GM23338 (cell line): ENCODE measurements at regions not wholly inside any gene's neighbourhood (a gene's known extent, or its start where the extent isn't known, plus 50 kb on each side); places are given as distances from the start of the nearest gene placed in this dataset.

Experiments used
- ATAC-seq: fragments of 200-7000 bp; cut with Tn5 transposase; 3 replicates; pipeline ENCODE4 v1.9.1; 2020
- DNase-seq: peaks from one replicate; pipeline ENCODE4 v3.0.0-alpha.2; 2015; ENCODE audit warnings: low spot score
- H2AFZ ChIP-seq: fragments of 200-600 bp; sonication (generic); 2 replicates; pipeline ENCODE4 v1.8.0; 2016; ENCODE audit warnings: antibody characterized with exemption, mild to moderate bottlenecking, moderate library complexity
- H3F3A ChIP-seq: fragments of 200-600 bp; sonication (generic); replicated peaks from 2 replicates; pipeline ENCODE4 v1.8.0; 2017; ENCODE audit warnings: antibody characterized with exemption, mixed run types, low read depth
- H3K27ac ChIP-seq: fragments of 200-600 bp; sonication (generic); 2 replicates; pipeline ENCODE4 v1.6.1; 2016; ENCODE audit warnings: low read depth
- H3K27me3 ChIP-seq: fragments of 200-600 bp; sonication (generic); 2 replicates; pipeline ENCODE4 v1.8.0; 2016; ENCODE audit warnings: mild to moderate bottlenecking, mixed run types, moderate library complexity; ENCODE audit not compliant: insufficient read depth
- H3K36me3 ChIP-seq: fragments of 200-600 bp; sonication (generic); 2 replicates; pipeline ENCODE4 v1.8.0; 2016; ENCODE audit warnings: mild to moderate bottlenecking; ENCODE audit not compliant: insufficient read depth
- H3K4me1 ChIP-seq: fragments of 200-600 bp; sonication (generic); 2 replicates; pipeline ENCODE4 v1.8.0; 2016; ENCODE audit warnings: mild to moderate bottlenecking, moderate library complexity; ENCODE audit not compliant: insufficient read depth
- H3K4me2 ChIP-seq: fragments of 200-600 bp; sonication (generic); 2 replicates; pipeline ENCODE4 v1.7.1; 2017; ENCODE audit warnings: mixed run types
- H3K4me3 ChIP-seq: fragments of 200-600 bp; sonication (generic); 2 replicates; pipeline ENCODE4 v1.6.1; 2016; ENCODE audit warnings: mixed run types
- H3K79me2 ChIP-seq: fragments of 200-600 bp; sonication (generic); replicated peaks from 2 replicates; pipeline ENCODE4 v1.8.0; 2017; ENCODE audit warnings: mild to moderate bottlenecking; ENCODE audit not compliant: insufficient read depth
- H3K9me2 ChIP-seq: fragments of 200-600 bp; sonication (generic); 2 replicates; pipeline ENCODE4 v1.8.0; 2017; ENCODE audit not compliant: insufficient read depth
- H4K20me1 ChIP-seq: fragments of 200-600 bp; sonication (generic); replicated peaks from 2 replicates; pipeline ENCODE4 v1.8.0; 2017; ENCODE audit warnings: mild to moderate bottlenecking; ENCODE audit not compliant: insufficient read depth
- H3K27ac Mint-ChIP-seq: 2 replicates; pipeline ENCODE4 v1.8.0; 2020; ENCODE audit warnings: inconsistent platforms, mild to moderate bottlenecking, moderate library complexity, mixed read lengths
- H3K27me3 Mint-ChIP-seq: 3 replicates; pipeline ENCODE4 v1.8.0; 2022; ENCODE audit warnings: low read depth, mild to moderate bottlenecking, moderate library complexity, mixed read lengths, inconsistent platforms; ENCODE audit not compliant: insufficient read depth, poor library complexity
- H3K36me3 Mint-ChIP-seq: 3 replicates; pipeline ENCODE4 v1.8.0; 2021; ENCODE audit warnings: low read depth, mild to moderate bottlenecking, inconsistent platforms, moderate library complexity, mixed read lengths
- H3K4me1 Mint-ChIP-seq: 3 replicates; pipeline ENCODE4 v1.8.0; 2020; ENCODE audit warnings: mild to moderate bottlenecking, inconsistent platforms, mixed read lengths
- H3K4me3 Mint-ChIP-seq: 3 replicates; pipeline ENCODE4 v1.8.0; 2021; ENCODE audit warnings: moderate library complexity, mild to moderate bottlenecking, inconsistent platforms, mixed read lengths
- H3K9me3 Mint-ChIP-seq: 3 replicates; pipeline ENCODE4 v1.8.0; 2020; ENCODE audit warnings: moderate library complexity, mild to moderate bottlenecking, inconsistent platforms, mixed read lengths
- CREB1 ChIP-seq: fragments of 250-450 bp; sonication (Bioruptor Pico); IDR thresholded peaks from 2 replicates; pipeline ENCODE4 v1.5.0; 2020; ENCODE audit warnings: low read depth, mild to moderate bottlenecking, moderate library complexity
- EZH2 ChIP-seq: fragments of 200-600 bp; sonication (generic); IDR thresholded peaks from one replicate; pipeline ENCODE4 v1.8.0; 2017; ENCODE audit warnings: antibody characterized with exemption, mild to moderate bottlenecking, low read depth; ENCODE audit not compliant: unreplicated experiment
- JUNB ChIP-seq: IDR thresholded peaks from one replicate; pipeline ENCODE4 v1.6.1; 2016; ENCODE audit warnings: antibody characterized with exemption; ENCODE audit not compliant: unreplicated experiment
- POLR2AphosphoS5 ChIP-seq: IDR thresholded peaks from 2 replicates; pipeline ENCODE4 v1.6.1; 2016; ENCODE audit warnings: antibody characterized with exemption, low read depth
- STAT1 ChIP-seq: IDR thresholded peaks from one replicate; pipeline ENCODE4 v1.6.1; 2016; ENCODE audit warnings: antibody characterized with exemption; ENCODE audit not compliant: unreplicated experiment
- ZNF114 ChIP-seq: fragments of 250-450 bp; sonication (Bioruptor Pico); IDR thresholded peaks from 2 replicates; pipeline ENCODE4 v1.5.0; 2020; ENCODE audit warnings: mild to moderate bottlenecking, moderate library complexity
- ZNF331 ChIP-seq: fragments of 250-450 bp; sonication (Bioruptor Pico); IDR thresholded peaks from 2 replicates; pipeline ENCODE4 v1.5.0; 2020; ENCODE audit warnings: low read depth, mild to moderate bottlenecking, moderate library complexity
- TF ChIP-seq, protein P1 (sequence below), 2 experiments: fragments of 200-600 bp in 1 of 2; sonication (generic) in 1 of 2; conservative IDR thresholded peaks; 2 replicates each; pipeline versions ENCODE4 v1.5.1 to v1.6.1; 2016 to 2017; ENCODE audit warnings: antibody characterized with exemption in 2 of 2, low read depth in 2 of 2, mild to moderate bottlenecking in 2 of 2, moderate library complexity in 1 of 2
- TF ChIP-seq, protein P2 (sequence below): fragments of 250-450 bp; sonication (Bioruptor Pico); IDR thresholded peaks from 2 replicates; pipeline ENCODE4 v1.5.0; 2020; ENCODE audit warnings: mild to moderate bottlenecking, moderate library complexity
- TF ChIP-seq, protein P3 (sequence below): IDR thresholded peaks from 2 replicates; pipeline ENCODE4 v1.6.1; 2016; ENCODE audit warnings: antibody characterized with exemption

DNA sequence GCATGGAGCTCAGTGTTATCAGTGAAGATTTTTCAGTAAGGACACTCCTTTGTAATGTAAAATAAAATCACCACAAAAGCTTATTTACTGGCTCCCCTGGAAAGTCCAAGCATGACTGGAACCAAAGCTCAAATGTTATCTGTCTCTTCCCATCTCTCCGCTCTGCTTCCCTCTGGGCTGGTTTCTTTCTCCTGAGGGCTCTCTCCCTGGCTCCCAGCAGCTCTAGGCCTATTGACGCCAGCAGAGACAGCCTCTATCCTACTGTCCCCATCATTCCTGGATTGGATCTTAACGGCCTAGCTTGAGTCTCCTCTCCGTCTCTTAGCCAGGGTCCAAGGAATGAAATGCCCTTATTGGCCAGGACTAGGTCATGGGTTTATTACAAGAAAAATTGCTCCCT is 86.1 kb downstream of the TMEM167A start:
- Mint-ChIP-seq H3K27ac (no peak overlapping the region), H3K36me3 (no peaks in the 10 kb centered on the region), H3K4me3 (no peak overlapping the region), H3K4me1 (peaks cover 8% of the 10 kb centered on the region; the same call in 2 of the 3 replicates), H3K27me3 (peaks cover 2% of the 10 kb centered on the region), H3K9me3 (no peaks in the 10 kb centered on the region)
- H2AFZ ChIP-seq, result peak overlapping the region; percentile 77
- no peak overlapping the region for H3K4me3 ChIP-seq
- DNase-seq (no peak), ATAC-seq (peak; percentile 49)
- TF ChIP-seq JUNB (no peak), STAT1 (no peak), POLR2AphosphoS5 (no peak), ZNF114 (CRISPR knock-in tag) (no peak), CREB1 (CRISPR knock-in tag) (no peak), EZH2 (no peak)
- no peaks in the 10 kb centered on the region for H3F3A ChIP-seq
- H3K4me1 ChIP-seq, result peaks cover 9% of the 10 kb centered on the region
- H3K36me3 ChIP-seq, result no peaks in the 10 kb centered on the region
- H3K79me2 ChIP-seq, result no peaks in the 10 kb centered on the region
- no peak overlapping the region for H3K4me2 ChIP-seq
- H4K20me1 ChIP-seq, result no peaks in the 10 kb centered on the region
- no peaks in the 10 kb centered on the region for H3K27me3 ChIP-seq
- no peak overlapping the region for H3K27ac ChIP-seq
- H3K9me2 ChIP-seq, result peaks cover 9% of the 10 kb centered on the region; the same call in 1 of the 2 replicates

DNA sequence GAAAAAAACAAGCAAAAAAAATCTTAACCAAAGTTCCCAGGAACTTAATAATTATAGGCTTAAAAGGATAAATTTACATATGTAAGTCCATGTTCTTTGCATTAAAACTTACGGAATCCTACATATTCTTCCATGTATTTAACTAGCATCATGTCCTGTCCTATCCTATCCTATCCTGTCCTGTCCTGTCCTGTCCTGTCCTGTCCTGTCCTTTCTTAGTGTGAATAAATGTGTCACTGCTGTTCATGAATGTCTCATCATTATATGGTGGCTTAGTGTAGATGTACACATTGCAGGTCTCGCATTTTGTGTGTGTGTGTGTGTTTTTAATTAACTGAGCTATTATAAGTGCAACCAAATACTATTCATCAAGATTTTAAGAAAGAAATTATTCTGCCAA is 90.0 kb downstream of the TMEM167A start:
- DNase-seq (no peak), ATAC-seq (no peak)
- Mint-ChIP-seq H3K4me3 (no peak overlapping the region), H3K27me3 (peaks cover 2% of the 10 kb centered on the region), H3K9me3 (no peaks in the 10 kb centered on the region), H3K4me1 (peaks cover 28% of the 10 kb centered on the region), H3K27ac (no peak overlapping the region), H3K36me3 (no peaks in the 10 kb centered on the region)
- Histone ChIP-seq H3K27ac (no peak overlapping the region), H3K4me2 (no peak overlapping the region), H3K79me2 (no peaks in the 10 kb centered on the region), H3K27me3 (no peaks in the 10 kb centered on the region), H3K4me1 (peaks cover 32% of the 10 kb centered on the region), H4K20me1 (no peaks in the 10 kb centered on the region), H3K9me2 (peaks cover 4% of the 10 kb centered on the region; the same call in 1 of the 2 replicates), H2AFZ (no peak overlapping the region), H3K4me3 (no peak overlapping the region), H3K36me3 (no peaks in the 10 kb centered on the region), H3F3A (no peaks in the 10 kb centered on the region)
- TF ChIP-seq STAT1 (no peak), EZH2 (no peak), JUNB (no peak), ZNF331 (CRISPR knock-in tag) (no peak), CREB1 (CRISPR knock-in tag) (no peak), ZNF114 (CRISPR knock-in tag) (no peak)
- TF ChIP-seq, protein P1, sequence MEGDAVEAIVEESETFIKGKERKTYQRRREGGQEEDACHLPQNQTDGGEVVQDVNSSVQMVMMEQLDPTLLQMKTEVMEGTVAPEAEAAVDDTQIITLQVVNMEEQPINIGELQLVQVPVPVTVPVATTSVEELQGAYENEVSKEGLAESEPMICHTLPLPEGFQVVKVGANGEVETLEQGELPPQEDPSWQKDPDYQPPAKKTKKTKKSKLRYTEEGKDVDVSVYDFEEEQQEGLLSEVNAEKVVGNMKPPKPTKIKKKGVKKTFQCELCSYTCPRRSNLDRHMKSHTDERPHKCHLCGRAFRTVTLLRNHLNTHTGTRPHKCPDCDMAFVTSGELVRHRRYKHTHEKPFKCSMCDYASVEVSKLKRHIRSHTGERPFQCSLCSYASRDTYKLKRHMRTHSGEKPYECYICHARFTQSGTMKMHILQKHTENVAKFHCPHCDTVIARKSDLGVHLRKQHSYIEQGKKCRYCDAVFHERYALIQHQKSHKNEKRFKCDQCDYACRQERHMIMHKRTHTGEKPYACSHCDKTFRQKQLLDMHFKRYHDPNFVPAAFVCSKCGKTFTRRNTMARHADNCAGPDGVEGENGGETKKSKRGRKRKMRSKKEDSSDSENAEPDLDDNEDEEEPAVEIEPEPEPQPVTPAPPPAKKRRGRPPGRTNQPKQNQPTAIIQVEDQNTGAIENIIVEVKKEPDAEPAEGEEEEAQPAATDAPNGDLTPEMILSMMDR (conservative IDR thresholded peaks at IDR 0.05; ENCODE audit: low read depth in 2 of 2), result no peak
- TF ChIP-seq, protein P2, sequence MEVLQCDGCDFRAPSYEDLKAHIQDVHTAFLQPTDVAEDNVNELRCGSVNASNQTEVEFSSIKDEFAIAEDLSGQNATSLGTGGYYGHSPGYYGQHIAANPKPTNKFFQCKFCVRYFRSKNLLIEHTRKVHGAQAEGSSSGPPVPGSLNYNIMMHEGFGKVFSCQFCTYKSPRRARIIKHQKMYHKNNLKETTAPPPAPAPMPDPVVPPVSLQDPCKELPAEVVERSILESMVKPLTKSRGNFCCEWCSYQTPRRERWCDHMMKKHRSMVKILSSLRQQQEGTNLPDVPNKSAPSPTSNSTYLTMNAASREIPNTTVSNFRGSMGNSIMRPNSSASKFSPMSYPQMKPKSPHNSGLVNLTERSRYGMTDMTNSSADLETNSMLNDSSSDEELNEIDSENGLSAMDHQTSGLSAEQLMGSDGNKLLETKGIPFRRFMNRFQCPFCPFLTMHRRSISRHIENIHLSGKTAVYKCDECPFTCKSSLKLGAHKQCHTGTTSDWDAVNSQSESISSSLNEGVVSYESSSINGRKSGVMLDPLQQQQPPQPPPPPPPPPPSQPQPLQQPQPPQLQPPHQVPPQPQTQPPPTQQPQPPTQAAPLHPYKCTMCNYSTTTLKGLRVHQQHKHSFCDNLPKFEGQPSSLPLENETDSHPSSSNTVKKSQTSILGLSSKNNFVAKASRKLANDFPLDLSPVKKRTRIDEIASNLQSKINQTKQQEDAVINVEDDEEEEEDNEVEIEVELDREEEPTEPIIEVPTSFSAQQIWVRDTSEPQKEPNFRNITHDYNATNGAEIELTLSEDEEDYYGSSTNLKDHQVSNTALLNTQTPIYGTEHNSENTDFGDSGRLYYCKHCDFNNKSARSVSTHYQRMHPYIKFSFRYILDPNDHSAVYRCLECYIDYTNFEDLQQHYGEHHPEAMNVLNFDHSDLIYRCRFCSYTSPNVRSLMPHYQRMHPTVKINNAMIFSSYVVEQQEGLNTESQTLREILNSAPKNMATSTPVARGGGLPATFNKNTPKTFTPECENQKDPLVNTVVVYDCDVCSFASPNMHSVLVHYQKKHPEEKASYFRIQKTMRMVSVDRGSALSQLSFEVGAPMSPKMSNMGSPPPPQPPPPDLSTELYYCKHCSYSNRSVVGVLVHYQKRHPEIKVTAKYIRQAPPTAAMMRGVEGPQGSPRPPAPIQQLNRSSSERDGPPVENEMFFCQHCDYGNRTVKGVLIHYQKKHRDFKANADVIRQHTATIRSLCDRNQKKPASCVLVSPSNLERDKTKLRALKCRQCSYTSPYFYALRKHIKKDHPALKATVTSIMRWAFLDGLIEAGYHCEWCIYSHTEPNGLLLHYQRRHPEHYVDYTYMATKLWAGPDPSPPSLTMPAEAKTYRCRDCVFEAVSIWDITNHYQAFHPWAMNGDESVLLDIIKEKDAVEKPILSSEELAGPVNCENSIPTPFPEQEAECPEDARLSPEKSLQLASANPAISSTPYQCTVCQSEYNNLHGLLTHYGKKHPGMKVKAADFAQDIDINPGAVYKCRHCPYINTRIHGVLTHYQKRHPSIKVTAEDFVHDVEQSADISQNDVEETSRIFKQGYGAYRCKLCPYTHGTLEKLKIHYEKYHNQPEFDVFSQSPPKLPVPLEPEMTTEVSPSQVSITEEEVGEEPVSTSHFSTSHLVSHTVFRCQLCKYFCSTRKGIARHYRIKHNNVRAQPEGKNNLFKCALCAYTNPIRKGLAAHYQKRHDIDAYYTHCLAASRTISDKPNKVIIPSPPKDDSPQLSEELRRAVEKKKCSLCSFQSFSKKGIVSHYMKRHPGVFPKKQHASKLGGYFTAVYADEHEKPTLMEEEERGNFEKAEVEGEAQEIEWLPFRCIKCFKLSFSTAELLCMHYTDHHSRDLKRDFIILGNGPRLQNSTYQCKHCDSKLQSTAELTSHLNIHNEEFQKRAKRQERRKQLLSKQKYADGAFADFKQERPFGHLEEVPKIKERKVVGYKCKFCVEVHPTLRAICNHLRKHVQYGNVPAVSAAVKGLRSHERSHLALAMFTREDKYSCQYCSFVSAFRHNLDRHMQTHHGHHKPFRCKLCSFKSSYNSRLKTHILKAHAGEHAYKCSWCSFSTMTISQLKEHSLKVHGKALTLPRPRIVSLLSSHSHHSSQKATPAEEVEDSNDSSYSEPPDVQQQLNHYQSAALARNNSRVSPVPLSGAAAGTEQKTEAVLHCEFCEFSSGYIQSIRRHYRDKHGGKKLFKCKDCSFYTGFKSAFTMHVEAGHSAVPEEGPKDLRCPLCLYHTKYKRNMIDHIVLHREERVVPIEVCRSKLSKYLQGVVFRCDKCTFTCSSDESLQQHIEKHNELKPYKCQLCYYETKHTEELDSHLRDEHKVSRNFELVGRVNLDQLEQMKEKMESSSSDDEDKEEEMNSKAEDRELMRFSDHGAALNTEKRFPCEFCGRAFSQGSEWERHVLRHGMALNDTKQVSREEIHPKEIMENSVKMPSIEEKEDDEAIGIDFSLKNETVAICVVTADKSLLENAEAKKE (CRISPR knock-in tag), result no peak
- TF ChIP-seq, protein P3, sequence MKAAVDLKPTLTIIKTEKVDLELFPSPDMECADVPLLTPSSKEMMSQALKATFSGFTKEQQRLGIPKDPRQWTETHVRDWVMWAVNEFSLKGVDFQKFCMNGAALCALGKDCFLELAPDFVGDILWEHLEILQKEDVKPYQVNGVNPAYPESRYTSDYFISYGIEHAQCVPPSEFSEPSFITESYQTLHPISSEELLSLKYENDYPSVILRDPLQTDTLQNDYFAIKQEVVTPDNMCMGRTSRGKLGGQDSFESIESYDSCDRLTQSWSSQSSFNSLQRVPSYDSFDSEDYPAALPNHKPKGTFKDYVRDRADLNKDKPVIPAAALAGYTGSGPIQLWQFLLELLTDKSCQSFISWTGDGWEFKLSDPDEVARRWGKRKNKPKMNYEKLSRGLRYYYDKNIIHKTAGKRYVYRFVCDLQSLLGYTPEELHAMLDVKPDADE, result no peak
